Peyer's patch (tissue), 4 donors: ENCODE measurements at regions not wholly inside any gene's neighbourhood (a gene's known extent, or its start where the extent isn't known, plus 50 kb on each side); places are given as distances from the start of the nearest gene placed in this dataset.
"Not testable (repeated sequence)": the region's sequence is repeated elsewhere in the genome, so short reads cannot be mapped to it uniquely, and the experiment has no call there.

Experiments used
- DNase-seq, 3 donors: peaks; one replicate each; pipeline ENCODE4 v3.0.0-alpha.2; 2017 to 2019
- H3K27ac ChIP-seq, 4 donors: fragments of 200-600 bp; sonication (generic); one replicate each; pipeline ENCODE4 v1.5.1; 2016 to 2019
- H3K27me3 ChIP-seq, 2 donors: fragments of 200-600 bp; sonication (generic); one replicate each; pipeline ENCODE4 v1.5.1; 2019
- H3K36me3 ChIP-seq, 3 donors: fragments of 200-600 bp; sonication (generic); one replicate each; pipeline ENCODE4 v1.5.1; 2016 to 2019
- H3K4me1 ChIP-seq, 4 donors: fragments of 200-600 bp; sonication (generic); one replicate each; pipeline ENCODE4 v1.5.1; 2016 to 2019
- H3K4me3 ChIP-seq, 4 donors: fragments of 200-600 bp; sonication (generic); 1 replicate in 3 of 4; 2 replicates in 1 of 4; pipeline ENCODE4 v1.5.1; 2016 to 2019; ENCODE audit warnings: mild to moderate bottlenecking in 1 of 4
- H3K9me3 ChIP-seq, 4 donors: fragments of 200-600 bp; sonication (generic); one replicate each; pipeline ENCODE4 v1.5.1; 2016 to 2019; ENCODE audit warnings: mild to moderate bottlenecking in 1 of 4
- CTCF ChIP-seq, 6 experiments: fragments of 450-650 bp in 4 of 6; fragments of 200-600 bp in 2 of 6; sonication (generic) in 1 of 6; IDR thresholded peaks; one replicate each; pipeline ENCODE4 v1.5.1; 2017 to 2019; ENCODE audit warnings: antibody characterized with exemption in 6 of 6, mild to moderate bottlenecking in 3 of 6, moderate library complexity in 1 of 6
- POLR2A ChIP-seq, 2 donors: fragments of 450-650 bp; IDR thresholded peaks; one replicate each; pipeline ENCODE4 v1.5.1; 2017; ENCODE audit warnings: antibody characterized with exemption in 2 of 2, mild to moderate bottlenecking in 2 of 2, moderate library complexity in 2 of 2

GRCh38 chrX:1074172-1074571 is 138.3 kb downstream of the CRLF2 start:
- H3K4me1 ChIP-seq = no peaks in the 10 kb centered on the region
- peaks cover 0 to 2% (median 0%) of the 10 kb centered on the region in 4 donors for H3K9me3 ChIP-seq
- no peak for DNase-seq
- TF ChIP-seq POLR2A (IDR thresholded peaks at IDR 0.05) (no peak), CTCF (IDR thresholded peaks at IDR 0.05) (no peak)
- H3K27ac ChIP-seq = no peak overlapping the region
- no peaks in the 10 kb centered on the region for H3K27me3 ChIP-seq
- H3K36me3 ChIP-seq = no peaks in the 10 kb centered on the region
- H3K4me3 ChIP-seq = no peak overlapping the region

- no peak for DNase-seq
- Histone ChIP-seq H3K27me3 (no peaks in the 10 kb centered on the region), H3K4me1 (no peaks in the 10 kb centered on the region), H3K27ac (no peak overlapping the region), H3K4me3 (no peak overlapping the region), H3K36me3 (no peaks in the 10 kb centered on the region), H3K9me3 (peaks cover 0 to 2% (median 0%) of the 10 kb centered on the region in 4 donors)
- TF ChIP-seq CTCF (IDR thresholded peaks at IDR 0.05) (no peak), POLR2A (IDR thresholded peaks at IDR 0.05) (no peak)
These were observed 139.6 kb downstream of the CRLF2 start for GRCh38 chrX:1072637-1073377.

GRCh38 chrX:1071351-1071750 is 141.1 kb downstream of the CRLF2 start:
- H3K4me1 ChIP-seq = no peaks in the 10 kb centered on the region
- H3K27ac ChIP-seq = no peak overlapping the region
- no peaks in the 10 kb centered on the region for H3K27me3 ChIP-seq
- H3K9me3 ChIP-seq = peaks cover 0 to 2% (median 0%) of the 10 kb centered on the region in 4 donors
- DNase-seq = no peak
- TF ChIP-seq POLR2A (IDR thresholded peaks at IDR 0.05) (no peak), CTCF (IDR thresholded peaks at IDR 0.05) (no peak)
- H3K4me3 ChIP-seq = no peak overlapping the region
- H3K36me3 ChIP-seq = no peaks in the 10 kb centered on the region

GRCh38 chrX:1062351-1062750 is 150.1 kb downstream of the CRLF2 start:
- TF ChIP-seq POLR2A (IDR thresholded peaks at IDR 0.05) = no peak
- TF ChIP-seq CTCF (IDR thresholded peaks at IDR 0.05) = no peak
- no peaks in the 10 kb centered on the region for H3K27me3 ChIP-seq
- H3K36me3 ChIP-seq = no peaks in the 10 kb centered on the region
- no peak for DNase-seq
- H3K4me3 ChIP-seq = no peak overlapping the region
- H3K4me1 ChIP-seq = no peaks in the 10 kb centered on the region
- no peak overlapping the region for H3K27ac ChIP-seq
- peaks cover 0 to 4% (median 0%) of the 10 kb centered on the region in 4 donors for H3K9me3 ChIP-seq

- Histone ChIP-seq H3K4me1 (no peaks in the 10 kb centered on the region), H3K9me3 (peaks cover 0 to 4% (median 0%) of the 10 kb centered on the region in 4 donors), H3K4me3 (no peak overlapping the region), H3K36me3 (no peaks in the 10 kb centered on the region), H3K27me3 (no peaks in the 10 kb centered on the region), H3K27ac (no peak overlapping the region)
- no peak for DNase-seq
- TF ChIP-seq POLR2A (IDR thresholded peaks at IDR 0.05) = no peak
These were observed 151.9 kb downstream of the CRLF2 start for GRCh38 chrX:1060562-1060960.

- Histone ChIP-seq H3K4me3 (no peak overlapping the region), H3K9me3 (peaks cover 0 to 4% (median 0%) of the 10 kb centered on the region in 4 donors), H3K36me3 (no peaks in the 10 kb centered on the region), H3K27me3 (no peaks in the 10 kb centered on the region), H3K27ac (no peak overlapping the region), H3K4me1 (no peaks in the 10 kb centered on the region)
- DNase-seq = no peak
- no peak for TF ChIP-seq POLR2A (IDR thresholded peaks at IDR 0.05)
- TF ChIP-seq CTCF (IDR thresholded peaks at IDR 0.05) = no peak
These were observed 152.6 kb downstream of the CRLF2 start for GRCh38 chrX:1059576-1060561.

- H3K36me3 ChIP-seq, DNase-seq, H3K4me3 ChIP-seq, H3K27ac ChIP-seq, H3K27me3 ChIP-seq, H3K4me1 ChIP-seq: not testable (repeated sequence)
- H3K9me3 ChIP-seq = peaks cover 0 to 19% (median 9%) of the 10 kb centered on the region in 4 donors
These were observed 158.8 kb downstream of the CRLF2 start for GRCh38 chrX:1053600-1053999.
